ENCODE measurements at regions not wholly inside any gene's neighbourhood (a gene's known extent, or its start where the extent isn't known, plus 50 kb on each side); places are given as distances from the start of the nearest gene placed in this dataset.

DNA sequence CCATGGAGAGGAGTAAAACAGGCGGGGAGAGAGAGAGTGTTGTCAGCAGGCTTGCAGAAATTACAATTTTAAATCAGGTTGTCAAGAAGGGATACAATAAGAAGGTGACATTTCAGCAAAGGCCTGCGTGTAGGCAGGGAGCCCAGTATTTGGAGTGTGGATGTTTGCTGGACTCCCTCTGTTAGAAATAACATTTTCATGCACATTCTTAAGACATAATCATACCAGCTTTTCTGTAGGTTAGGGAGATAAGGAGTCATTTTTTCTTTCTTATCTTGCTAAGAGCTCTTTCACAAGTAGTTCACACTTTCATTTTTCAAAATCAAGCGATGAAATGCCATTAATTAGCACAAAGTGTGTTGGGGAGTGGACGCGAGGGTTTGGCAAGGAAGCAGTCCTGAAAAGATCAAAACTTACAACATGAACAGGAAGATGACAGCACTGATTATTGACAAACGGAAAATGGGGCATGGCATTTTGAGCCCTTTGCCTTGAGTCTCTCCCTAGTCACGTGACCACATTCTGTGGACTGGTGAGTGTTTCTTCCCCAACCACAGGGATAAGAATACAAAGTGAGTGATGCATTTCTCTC, 160.2 kb downstream of the DAD1 start:
- TF ChIP-seq, protein P1, sequence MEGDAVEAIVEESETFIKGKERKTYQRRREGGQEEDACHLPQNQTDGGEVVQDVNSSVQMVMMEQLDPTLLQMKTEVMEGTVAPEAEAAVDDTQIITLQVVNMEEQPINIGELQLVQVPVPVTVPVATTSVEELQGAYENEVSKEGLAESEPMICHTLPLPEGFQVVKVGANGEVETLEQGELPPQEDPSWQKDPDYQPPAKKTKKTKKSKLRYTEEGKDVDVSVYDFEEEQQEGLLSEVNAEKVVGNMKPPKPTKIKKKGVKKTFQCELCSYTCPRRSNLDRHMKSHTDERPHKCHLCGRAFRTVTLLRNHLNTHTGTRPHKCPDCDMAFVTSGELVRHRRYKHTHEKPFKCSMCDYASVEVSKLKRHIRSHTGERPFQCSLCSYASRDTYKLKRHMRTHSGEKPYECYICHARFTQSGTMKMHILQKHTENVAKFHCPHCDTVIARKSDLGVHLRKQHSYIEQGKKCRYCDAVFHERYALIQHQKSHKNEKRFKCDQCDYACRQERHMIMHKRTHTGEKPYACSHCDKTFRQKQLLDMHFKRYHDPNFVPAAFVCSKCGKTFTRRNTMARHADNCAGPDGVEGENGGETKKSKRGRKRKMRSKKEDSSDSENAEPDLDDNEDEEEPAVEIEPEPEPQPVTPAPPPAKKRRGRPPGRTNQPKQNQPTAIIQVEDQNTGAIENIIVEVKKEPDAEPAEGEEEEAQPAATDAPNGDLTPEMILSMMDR (IDR thresholded peaks at IDR 0.05; ENCODE audit: insufficient read depth, low read length): no peak
- no peak for TF ChIP-seq POLR2AphosphoS5 (IDR thresholded peaks at IDR 0.05; ENCODE audit: low read depth)
- no peak for TF ChIP-seq GABPA (IDR thresholded peaks at IDR 0.05; ENCODE audit: low read depth)
- TF ChIP-seq, protein P2, sequence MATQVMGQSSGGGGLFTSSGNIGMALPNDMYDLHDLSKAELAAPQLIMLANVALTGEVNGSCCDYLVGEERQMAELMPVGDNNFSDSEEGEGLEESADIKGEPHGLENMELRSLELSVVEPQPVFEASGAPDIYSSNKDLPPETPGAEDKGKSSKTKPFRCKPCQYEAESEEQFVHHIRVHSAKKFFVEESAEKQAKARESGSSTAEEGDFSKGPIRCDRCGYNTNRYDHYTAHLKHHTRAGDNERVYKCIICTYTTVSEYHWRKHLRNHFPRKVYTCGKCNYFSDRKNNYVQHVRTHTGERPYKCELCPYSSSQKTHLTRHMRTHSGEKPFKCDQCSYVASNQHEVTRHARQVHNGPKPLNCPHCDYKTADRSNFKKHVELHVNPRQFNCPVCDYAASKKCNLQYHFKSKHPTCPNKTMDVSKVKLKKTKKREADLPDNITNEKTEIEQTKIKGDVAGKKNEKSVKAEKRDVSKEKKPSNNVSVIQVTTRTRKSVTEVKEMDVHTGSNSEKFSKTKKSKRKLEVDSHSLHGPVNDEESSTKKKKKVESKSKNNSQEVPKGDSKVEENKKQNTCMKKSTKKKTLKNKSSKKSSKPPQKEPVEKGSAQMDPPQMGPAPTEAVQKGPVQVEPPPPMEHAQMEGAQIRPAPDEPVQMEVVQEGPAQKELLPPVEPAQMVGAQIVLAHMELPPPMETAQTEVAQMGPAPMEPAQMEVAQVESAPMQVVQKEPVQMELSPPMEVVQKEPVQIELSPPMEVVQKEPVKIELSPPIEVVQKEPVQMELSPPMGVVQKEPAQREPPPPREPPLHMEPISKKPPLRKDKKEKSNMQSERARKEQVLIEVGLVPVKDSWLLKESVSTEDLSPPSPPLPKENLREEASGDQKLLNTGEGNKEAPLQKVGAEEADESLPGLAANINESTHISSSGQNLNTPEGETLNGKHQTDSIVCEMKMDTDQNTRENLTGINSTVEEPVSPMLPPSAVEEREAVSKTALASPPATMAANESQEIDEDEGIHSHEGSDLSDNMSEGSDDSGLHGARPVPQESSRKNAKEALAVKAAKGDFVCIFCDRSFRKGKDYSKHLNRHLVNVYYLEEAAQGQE (IDR thresholded peaks at IDR 0.05; ENCODE audit: insufficient replicate concordance, low read depth): no peak
